Osteocyte (in vitro differentiated cells): ENCODE measurements at regions not wholly inside any gene's neighbourhood (a gene's known extent, or its start where the extent isn't known, plus 50 kb on each side); places are given as distances from the start of the nearest gene placed in this dataset.

Experiments used
- DNase-seq: peaks from one replicate; pipeline ENCODE4 v3.0.0; 2021; ENCODE audit warnings: mixed read lengths; ENCODE audit not compliant: unreplicated experiment; ENCODE audit errors: extremely low spot score
- H3K27ac Mint-ChIP-seq: one replicate; pipeline ENCODE4 v1.8.0; 2021; ENCODE audit warnings: mild to moderate bottlenecking, mixed read lengths; ENCODE audit not compliant: unreplicated experiment
- H3K27me3 Mint-ChIP-seq: one replicate; pipeline ENCODE4 v1.8.0; 2021; ENCODE audit warnings: mixed read lengths; ENCODE audit not compliant: unreplicated experiment
- H3K36me3 Mint-ChIP-seq: one replicate; pipeline ENCODE4 v1.8.0; 2021; ENCODE audit warnings: mixed read lengths; ENCODE audit not compliant: unreplicated experiment
- H3K4me1 Mint-ChIP-seq: one replicate; pipeline ENCODE4 v1.8.0; 2021; ENCODE audit warnings: mixed read lengths; ENCODE audit not compliant: unreplicated experiment
- H3K4me3 Mint-ChIP-seq: one replicate; pipeline ENCODE4 v1.8.0; 2021; ENCODE audit warnings: mild to moderate bottlenecking, moderate library complexity, mixed read lengths; ENCODE audit not compliant: unreplicated experiment
- H3K9me3 Mint-ChIP-seq: one replicate; pipeline ENCODE4 v1.8.0; 2021; ENCODE audit warnings: mixed read lengths; ENCODE audit not compliant: unreplicated experiment
- TF ChIP-seq, protein P1 (sequence below): fragments of 200-600 bp; sonication (generic); IDR thresholded peaks from 2 replicates; pipeline ENCODE4 v1.5.0; 2021; ENCODE audit warnings: antibody characterized with exemption, mild to moderate bottlenecking, moderate library complexity

DNA sequence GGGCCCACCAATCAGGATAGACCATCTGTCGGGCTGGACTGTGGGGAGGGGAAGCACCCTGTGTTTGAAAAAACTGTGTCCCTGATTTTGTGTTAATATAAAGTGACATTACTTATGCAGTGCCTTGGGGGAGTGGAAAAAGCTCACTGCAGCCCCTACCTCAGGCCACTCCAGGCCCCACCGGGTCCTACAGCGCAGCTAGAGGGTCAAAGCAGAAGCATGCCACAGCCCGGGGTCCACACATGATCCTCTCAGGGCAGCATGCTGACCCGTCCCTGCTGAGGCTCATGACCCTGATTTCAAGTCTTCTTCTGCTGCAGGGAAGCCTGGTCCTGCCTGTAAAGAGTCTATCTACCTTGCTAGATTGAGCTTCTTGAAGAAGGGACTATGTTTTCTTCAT is 133.0 kb upstream of the PLCB4 start:
- no peaks in the 10 kb centered on the region for H3K36me3 Mint-ChIP-seq
- H3K27ac Mint-ChIP-seq = no peak overlapping the region
- H3K4me3 Mint-ChIP-seq = no peak overlapping the region
- TF ChIP-seq, protein P1, sequence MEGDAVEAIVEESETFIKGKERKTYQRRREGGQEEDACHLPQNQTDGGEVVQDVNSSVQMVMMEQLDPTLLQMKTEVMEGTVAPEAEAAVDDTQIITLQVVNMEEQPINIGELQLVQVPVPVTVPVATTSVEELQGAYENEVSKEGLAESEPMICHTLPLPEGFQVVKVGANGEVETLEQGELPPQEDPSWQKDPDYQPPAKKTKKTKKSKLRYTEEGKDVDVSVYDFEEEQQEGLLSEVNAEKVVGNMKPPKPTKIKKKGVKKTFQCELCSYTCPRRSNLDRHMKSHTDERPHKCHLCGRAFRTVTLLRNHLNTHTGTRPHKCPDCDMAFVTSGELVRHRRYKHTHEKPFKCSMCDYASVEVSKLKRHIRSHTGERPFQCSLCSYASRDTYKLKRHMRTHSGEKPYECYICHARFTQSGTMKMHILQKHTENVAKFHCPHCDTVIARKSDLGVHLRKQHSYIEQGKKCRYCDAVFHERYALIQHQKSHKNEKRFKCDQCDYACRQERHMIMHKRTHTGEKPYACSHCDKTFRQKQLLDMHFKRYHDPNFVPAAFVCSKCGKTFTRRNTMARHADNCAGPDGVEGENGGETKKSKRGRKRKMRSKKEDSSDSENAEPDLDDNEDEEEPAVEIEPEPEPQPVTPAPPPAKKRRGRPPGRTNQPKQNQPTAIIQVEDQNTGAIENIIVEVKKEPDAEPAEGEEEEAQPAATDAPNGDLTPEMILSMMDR = no peak
- H3K27me3 Mint-ChIP-seq = no peaks in the 10 kb centered on the region
- no peak for DNase-seq
- peaks cover 6% of the 10 kb centered on the region for H3K4me1 Mint-ChIP-seq
- H3K9me3 Mint-ChIP-seq = peaks cover 2% of the 10 kb centered on the region

DNA sequence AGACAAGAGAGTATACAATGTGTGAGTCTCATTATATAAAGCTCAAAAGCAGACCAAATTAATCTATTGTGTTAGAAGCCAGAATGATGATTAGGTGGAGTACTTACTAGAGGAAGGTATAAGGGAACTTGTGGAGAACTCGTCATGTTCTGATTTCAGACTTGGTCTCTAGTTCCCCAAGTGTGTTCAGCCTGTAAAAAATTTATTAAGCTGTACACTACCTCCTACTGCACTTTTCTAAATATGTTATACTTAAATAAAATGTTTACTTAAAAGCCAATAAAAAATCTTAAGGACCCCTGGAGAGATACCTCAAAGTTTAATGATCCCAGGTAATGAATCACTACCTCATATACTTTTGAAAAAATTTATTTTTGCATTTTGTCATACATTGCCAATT is 130.4 kb upstream of the PLCB4 start:
- no peak overlapping the region for H3K27ac Mint-ChIP-seq
- no peaks in the 10 kb centered on the region for H3K9me3 Mint-ChIP-seq
- H3K36me3 Mint-ChIP-seq = no peaks in the 10 kb centered on the region
- no peak overlapping the region for H3K4me3 Mint-ChIP-seq
- TF ChIP-seq, protein P1 = no peak
- H3K4me1 Mint-ChIP-seq = no peaks in the 10 kb centered on the region
- H3K27me3 Mint-ChIP-seq = peaks cover 3% of the 10 kb centered on the region
- DNase-seq = no peak

DNA sequence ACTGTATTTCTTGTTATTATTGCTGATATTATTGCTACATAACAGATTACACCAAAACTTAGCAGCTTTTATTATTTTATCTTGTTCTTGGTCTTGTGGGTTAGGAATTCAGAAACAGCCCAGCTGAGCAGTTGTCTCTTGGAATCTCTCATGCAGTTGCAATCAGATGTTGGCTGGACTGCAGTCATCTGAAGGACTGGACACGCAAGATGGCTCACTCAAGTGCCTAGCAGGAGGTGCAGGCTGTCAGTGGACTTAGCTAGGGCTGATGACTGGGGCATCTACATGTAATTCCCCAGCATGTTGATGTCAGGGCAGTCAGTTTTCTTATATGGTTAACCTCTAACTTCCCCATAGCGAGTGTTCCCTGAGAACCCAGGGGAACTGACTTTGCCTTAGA is 128.6 kb upstream of the PLCB4 start:
- TF ChIP-seq, protein P1 = no peak
- Mint-ChIP-seq H3K9me3 (no peaks in the 10 kb centered on the region), H3K27me3 (peaks cover 3% of the 10 kb centered on the region)

DNA sequence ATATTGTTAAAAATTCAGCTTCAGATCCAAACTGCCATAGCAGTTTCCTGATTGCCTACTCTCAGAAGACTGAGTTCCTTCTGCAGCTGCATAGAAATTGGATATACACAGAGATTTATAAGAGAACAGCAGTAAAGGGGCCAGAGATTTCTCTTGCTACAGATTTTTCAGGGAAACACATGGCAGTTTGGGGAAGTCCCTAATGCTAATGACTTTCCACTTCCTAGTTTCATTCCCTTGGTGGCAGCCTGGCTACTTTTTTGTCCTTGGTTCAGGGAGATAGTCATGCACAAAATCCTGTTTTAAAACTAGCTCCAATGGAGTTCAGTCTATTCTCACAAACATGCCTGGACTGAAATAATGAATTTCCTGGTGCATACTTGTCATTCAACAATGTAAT is 125.3 kb upstream of the PLCB4 start:
- TF ChIP-seq, protein P1 = no peak
- H3K4me3 Mint-ChIP-seq = no peak overlapping the region
- no peaks in the 10 kb centered on the region for H3K36me3 Mint-ChIP-seq
- H3K4me1 Mint-ChIP-seq = no peaks in the 10 kb centered on the region
- no peaks in the 10 kb centered on the region for H3K9me3 Mint-ChIP-seq
- H3K27ac Mint-ChIP-seq = no peak overlapping the region
- DNase-seq = no peak
- peaks cover 11% of the 10 kb centered on the region for H3K27me3 Mint-ChIP-seq

More for the DNA sequence above, 128.6 kb upstream of the PLCB4 start:
- DNase-seq = no peak
- H3K36me3 Mint-ChIP-seq = no peaks in the 10 kb centered on the region
- H3K4me1 Mint-ChIP-seq = no peaks in the 10 kb centered on the region
- no peak overlapping the region for H3K27ac Mint-ChIP-seq
- H3K4me3 Mint-ChIP-seq = no peak overlapping the region

DNA sequence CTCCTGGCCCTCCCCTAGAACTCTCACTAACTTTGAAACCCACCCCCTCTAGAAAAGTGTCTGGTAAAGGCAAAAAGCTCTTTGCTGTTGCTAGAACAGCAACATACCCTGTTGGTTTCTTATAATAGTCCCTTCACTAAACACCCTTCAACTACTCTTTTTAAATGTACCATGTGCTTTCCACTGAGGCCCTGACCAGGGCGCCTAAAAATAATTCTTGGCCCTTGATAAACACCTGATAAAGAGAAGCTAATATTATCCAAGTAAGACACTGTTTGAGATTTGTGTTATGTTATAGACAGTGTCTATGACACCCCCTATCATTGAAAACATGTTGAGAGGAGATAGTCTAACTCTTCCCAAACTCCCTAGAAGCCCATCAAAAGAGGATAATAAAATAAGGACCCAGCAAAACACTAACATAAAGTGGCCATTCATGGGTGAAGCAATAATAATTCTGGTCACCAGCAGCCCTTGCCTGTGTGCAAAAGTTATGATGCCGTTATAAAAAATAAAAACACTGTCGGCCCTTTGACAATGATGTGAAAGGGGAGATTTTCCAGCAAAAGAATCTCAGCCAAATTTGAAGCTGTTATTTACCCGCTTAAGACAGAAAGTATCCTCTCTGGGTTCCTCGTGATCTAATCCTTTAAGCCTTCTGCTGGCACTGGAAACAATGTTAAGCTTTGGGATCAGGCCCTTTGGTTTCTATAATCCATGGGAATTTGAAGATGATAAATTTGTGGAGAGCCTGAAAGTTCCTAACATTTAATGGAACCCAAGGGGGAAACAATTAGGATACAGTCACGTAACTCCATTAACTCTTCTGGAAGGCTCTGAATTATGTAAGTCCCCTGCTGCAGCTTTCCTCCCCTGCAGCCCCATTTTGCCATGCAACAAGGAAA is 122.6 kb upstream of the PLCB4 start:
- no peak overlapping the region for H3K4me3 Mint-ChIP-seq
- no peaks in the 10 kb centered on the region for H3K4me1 Mint-ChIP-seq
- TF ChIP-seq, protein P1 = no peak
- no peak overlapping the region for H3K27ac Mint-ChIP-seq
- peaks cover 11% of the 10 kb centered on the region for H3K27me3 Mint-ChIP-seq
- no peaks in the 10 kb centered on the region for H3K36me3 Mint-ChIP-seq
- no peaks in the 10 kb centered on the region for H3K9me3 Mint-ChIP-seq
- no peak for DNase-seq
